Stimulated activated CD4-positive, alpha-beta T cell treated with anti-CD3 and anti-CD28 coated beads, Interleukin-4, amount 100 ng/mL, for 1 hour (primary cell): ENCODE measurements at regions not wholly inside any gene's neighbourhood (a gene's known extent, or its start where the extent isn't known, plus 50 kb on each side); places are given as distances from the start of the nearest gene placed in this dataset.

Experiments
- DNase-seq: peaks from one replicate; pipeline ENCODE4 v3.0.0-alpha.2; 2020

GRCh38 chr11:10358696-10359095 is 53.8 kb downstream of the ADM start:
- DNase-seq, result no peak

GRCh38 chr11:10359171-10359570 is 54.3 kb downstream of the ADM start:
- DNase-seq, result no peak

- no peak for DNase-seq
Observed at GRCh38 chr11:10360835-10361234, 56.0 kb downstream of the ADM start.

- DNase-seq, result no peak
Observed at GRCh38 chr11:10365045-10365444, 60.2 kb downstream of the ADM start.

GRCh38 chr11:10366568-10367331 is 61.9 kb downstream of the ADM start:
- peak; percentile 51 for DNase-seq

- no peak for DNase-seq
Observed at GRCh38 chr11:10371926-10372641, 67.2 kb downstream of the ADM start.

GRCh38 chr11:10373340-10373739 is 68.5 kb downstream of the ADM start:
- DNase-seq, result no peak

GRCh38 chr11:10373929-10374328 is 69.1 kb downstream of the ADM start:
- no peak for DNase-seq

GRCh38 chr11:10374386-10374785 is 69.5 kb downstream of the ADM start:
- no peak for DNase-seq

- no peak for DNase-seq
Observed at GRCh38 chr11:10375280-10375971, 70.6 kb downstream of the ADM start.

GRCh38 chr11:10376061-10376460 is 71.2 kb downstream of the ADM start:
- no peak for DNase-seq

GRCh38 chr11:10377183-10377582 is 72.3 kb downstream of the ADM start:
- no peak for DNase-seq

- DNase-seq, result no peak
Observed at GRCh38 chr11:10378362-10378761, 73.5 kb downstream of the ADM start.

- DNase-seq, result no peak
Observed at GRCh38 chr11:10379022-10379421, 74.1 kb downstream of the ADM start.

GRCh38 chr11:10379426-10379825 is 74.6 kb downstream of the ADM start:
- DNase-seq, result no peak

GRCh38 chr11:10379871-10380568 is 75.0 kb upstream of the AMPD3 start:
- DNase-seq, result no peak

- no peak for DNase-seq
Observed at GRCh38 chr11:10380921-10381320, 74.1 kb upstream of the AMPD3 start.

GRCh38 chr11:10381736-10382135 is 73.3 kb upstream of the AMPD3 start:
- no peak for DNase-seq

GRCh38 chr11:10382518-10382917 is 72.5 kb upstream of the AMPD3 start:
- no peak for DNase-seq

- no peak for DNase-seq
Observed at GRCh38 chr11:10385696-10386095, 69.4 kb upstream of the AMPD3 start.

GRCh38 chr11:10386361-10386760 is 68.7 kb upstream of the AMPD3 start:
- DNase-seq, result no peak

- no peak for DNase-seq
Observed at GRCh38 chr11:10386861-10387205, 68.2 kb upstream of the AMPD3 start.
